GM19043 (cell line): ENCODE measurements at regions not wholly inside any gene's neighbourhood (a gene's known extent, or its start where the extent isn't known, plus 50 kb on each side); places are given as distances from the start of the nearest gene placed in this dataset.

ENCODE experiments used
- ATAC-seq: cut with Tn5 transposase; IDR thresholded peaks from one replicate; pipeline ENCODE4 v1.9.1; 2021; ENCODE audit warnings: low read depth; ENCODE audit not compliant: unreplicated experiment

- ATAC-seq: no peak
Measured at GRCh38 chr2:147792966-147793617, 51.7 kb upstream of the ACVR2A start.

- ATAC-seq: no peak
Measured at GRCh38 chr2:147790580-147790979, 54.2 kb upstream of the ACVR2A start.

GRCh38 chr2:147789720-147790119 lies 55.1 kb upstream of the ACVR2A start:
- ATAC-seq: no peak

- no peak for ATAC-seq
Measured at GRCh38 chr2:147789287-147789686, 55.5 kb upstream of the ACVR2A start.

DNA sequence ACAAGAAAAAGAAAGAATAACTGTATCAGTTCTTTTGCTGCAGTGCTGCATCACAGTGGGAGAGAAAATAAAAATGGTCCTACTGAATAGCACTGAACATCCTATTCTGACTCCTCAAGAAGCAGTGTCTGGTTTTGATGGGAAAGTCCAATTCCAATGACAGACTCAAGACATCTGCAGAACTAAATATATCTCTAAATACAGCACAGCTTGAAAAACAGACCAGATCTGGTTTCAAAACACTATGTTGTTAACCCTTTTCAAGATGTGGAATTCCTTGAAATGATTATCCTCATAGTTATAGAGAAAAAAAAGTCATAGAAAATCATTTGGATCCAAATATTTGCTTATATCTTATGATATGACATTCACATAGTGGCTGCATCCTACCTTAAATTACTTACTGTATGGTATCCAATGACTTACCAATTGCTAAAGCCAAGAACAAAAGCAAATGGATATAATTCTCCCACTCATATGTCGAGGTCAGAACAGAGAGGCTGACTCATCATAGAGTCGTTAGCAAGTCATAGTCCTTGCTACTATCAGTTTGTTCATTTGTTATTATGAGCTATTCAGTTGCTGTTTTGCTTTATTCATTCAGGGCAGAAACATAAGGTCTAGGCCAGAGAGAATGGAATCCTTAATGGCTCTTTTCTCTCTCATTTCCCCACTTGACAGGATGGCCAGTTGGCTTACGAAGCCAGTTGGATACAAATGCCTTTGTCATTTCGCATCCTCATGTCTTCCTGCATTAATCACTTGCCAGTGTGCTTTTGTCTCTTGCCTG lies 62.5 kb upstream of the ACVR2A start:
- ATAC-seq: no peak

GRCh38 chr2:147779440-147779839 lies 65.4 kb upstream of the ACVR2A start:
- no peak for ATAC-seq

DNA sequence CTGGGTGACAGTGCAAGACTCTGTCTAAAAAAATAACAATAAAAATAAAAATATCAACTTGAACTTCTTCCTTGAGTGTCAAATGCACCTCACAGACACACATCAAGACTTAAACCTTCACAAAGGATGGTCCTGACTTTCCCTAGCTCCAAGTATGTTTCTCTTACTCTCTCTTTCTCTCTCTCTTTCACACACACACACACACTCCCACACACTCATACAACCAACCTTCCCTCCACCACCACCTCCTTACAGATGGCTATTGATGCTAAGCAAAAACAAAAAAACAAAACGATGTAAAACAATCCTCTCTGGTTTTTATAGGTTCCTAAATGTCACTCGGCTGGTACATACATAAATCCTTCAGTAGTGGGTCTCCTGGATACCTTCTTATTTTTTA lies 67.4 kb upstream of the ACVR2A start:
- ATAC-seq: no peak

- ATAC-seq: no peak
Measured at GRCh38 chr2:147774805-147775204, 70.0 kb upstream of the ACVR2A start.

- ATAC-seq: no peak
Measured at GRCh38 chr2:147773479-147773878, 71.3 kb upstream of the ACVR2A start.

GRCh38 chr2:147772781-147773180 lies 72.0 kb upstream of the ACVR2A start:
- no peak for ATAC-seq

DNA sequence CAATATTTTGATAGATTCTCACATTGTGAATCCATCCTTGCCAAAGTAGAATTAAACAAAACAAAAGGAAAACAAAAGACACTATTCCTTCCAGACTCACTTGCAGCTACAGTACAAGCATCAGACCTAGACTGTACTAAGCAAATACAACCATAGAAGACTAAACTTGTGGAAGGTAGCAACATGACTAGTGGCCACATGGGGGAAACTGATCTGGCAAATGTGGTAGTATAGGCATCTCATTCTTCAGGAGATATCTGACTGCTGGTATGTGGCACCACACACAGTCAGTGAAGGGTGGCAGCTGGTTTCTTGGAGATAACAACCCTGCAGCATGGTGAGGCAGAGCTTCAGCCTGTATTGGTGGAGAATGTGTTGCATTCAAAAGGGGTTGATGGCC lies 81.0 kb upstream of the ACVR2A start:
- no peak for ATAC-seq

GRCh38 chr2:147760984-147761383 lies 83.8 kb upstream of the ACVR2A start:
- ATAC-seq: no peak

GRCh38 chr2:147759536-147759935 lies 85.3 kb upstream of the ACVR2A start:
- no peak for ATAC-seq

DNA sequence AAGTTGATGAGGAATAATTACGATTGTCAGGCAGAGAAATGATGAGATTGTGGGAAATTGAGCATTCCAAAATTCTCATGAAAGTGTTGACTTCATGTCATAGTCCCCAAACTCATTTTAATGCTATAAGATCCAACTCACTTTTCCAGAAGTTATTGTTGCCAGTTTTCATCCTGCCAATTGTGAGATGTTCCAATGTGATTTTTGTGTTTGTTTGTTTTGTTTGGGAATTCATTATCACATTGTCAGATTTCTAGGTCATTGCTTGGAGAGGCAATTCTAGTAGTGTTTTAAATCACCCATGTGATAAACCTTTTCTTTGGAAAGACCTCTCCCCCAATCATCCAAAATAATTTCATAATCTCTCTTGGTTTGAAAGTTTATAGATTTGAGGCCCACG lies 86.0 kb upstream of the ACVR2A start:
- ATAC-seq: no peak

DNA sequence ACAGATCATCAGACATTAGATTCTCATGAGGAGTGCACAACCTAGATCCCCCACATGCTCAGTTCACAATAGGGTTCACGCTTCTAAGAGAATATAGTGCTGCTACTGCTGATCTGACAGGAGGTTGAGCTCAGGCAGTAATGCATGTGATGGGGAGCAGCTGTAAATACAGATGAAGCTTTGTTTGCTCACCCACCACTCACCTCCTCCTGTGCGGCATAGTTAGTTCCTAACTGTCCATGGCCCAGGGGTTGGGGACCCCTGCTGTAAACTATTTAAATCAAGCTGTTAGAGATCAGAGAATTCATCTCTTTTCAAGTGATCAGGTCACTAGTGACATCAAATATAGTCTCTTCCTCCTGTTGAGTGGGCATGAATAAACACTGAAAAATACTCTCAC lies 88.8 kb upstream of the ACVR2A start:
- ATAC-seq: no peak

GRCh38 chr2:147740211-147740927 lies 104.5 kb upstream of the ACVR2A start:
- ATAC-seq: no peak

DNA sequence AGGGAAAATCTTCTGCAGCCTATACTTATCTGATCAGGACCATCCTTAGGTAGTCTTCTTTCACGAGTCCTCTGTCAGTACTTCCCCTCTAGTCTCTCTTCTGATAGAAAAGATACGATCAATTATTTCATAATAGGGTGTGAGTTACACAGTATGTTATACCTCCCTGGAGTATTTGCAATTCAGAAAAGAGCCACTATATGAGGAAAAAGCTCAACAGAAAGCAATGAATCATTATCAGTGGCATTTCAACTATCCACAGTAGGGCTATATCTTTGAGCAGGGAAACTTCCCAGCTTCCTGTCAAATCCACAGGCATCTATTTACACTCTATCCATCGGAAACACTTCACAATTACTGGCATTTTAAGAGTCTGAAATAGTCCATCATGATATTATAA lies 105.3 kb upstream of the ACVR2A start:
- ATAC-seq: no peak

- ATAC-seq: no peak
Measured at GRCh38 chr2:147718831-147719230, 126.0 kb upstream of the ACVR2A start.

- no peak for ATAC-seq
Measured at GRCh38 chr2:147716906-147717305, 127.9 kb upstream of the ACVR2A start.

DNA sequence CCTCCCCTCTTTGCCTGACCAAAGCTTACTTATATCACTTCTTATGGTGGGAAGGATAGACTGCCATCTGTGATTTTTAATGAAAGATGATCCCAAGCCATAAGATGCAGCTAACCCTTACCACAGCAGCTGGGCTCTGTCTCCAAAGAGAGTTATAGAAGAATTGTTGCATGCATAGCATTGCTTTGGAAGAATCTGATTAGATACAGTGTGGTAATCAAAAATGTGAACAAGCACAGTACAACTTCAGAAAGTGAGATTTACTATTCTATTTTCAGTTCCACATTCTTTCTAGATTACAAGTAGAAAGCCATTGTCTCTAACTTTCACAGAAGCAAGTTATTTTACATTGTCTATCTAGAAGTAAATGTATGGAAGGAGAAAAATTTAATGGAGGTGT lies 129.0 kb upstream of the ACVR2A start:
- ATAC-seq: peak; percentile 67

DNA sequence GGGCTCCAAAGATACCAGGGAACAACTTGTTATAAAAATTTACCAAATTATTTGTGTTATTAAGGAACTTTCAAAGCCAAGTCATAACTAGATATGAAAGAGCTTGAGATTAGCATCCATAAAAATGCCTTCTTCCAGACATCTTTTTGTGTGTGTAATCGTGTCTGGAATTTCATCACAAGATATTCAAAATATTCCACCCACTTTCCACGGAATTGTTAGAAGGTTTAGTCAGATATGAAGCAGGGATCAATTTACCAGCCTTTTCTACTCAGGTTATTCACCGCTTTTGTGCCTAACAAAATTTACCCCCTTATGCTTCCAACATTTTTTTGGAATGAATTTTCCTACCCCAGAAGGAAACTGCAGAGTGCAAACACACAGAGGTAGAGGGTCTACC lies 130.2 kb upstream of the ACVR2A start:
- no peak for ATAC-seq

GRCh38 chr2:147713349-147713748 lies 131.5 kb upstream of the ACVR2A start:
- ATAC-seq: no peak
